ENCODE measurements at regions not wholly inside any gene's neighbourhood (a gene's known extent, or its start where the extent isn't known, plus 50 kb on each side); places are given as distances from the start of the nearest gene placed in this dataset.

DNA sequence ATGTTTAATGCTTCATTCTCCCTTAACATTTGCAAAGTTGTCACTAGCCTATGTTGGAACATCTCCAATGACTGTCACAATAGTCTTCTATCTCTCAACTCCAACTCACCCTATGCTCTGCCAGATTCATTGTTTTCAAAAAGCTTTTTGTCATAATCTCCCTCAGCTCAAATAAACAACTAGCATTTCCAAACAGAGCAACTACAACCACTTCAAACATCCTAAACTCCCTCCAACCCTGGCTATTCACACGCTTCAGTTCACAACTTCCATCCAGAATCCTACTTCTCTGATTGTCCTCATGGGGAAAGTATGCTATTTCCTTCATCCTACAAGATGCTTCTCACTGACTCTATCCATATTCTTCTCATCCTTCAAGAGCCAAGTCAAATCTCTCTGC lies 139.2 kb upstream of the VRK2 start:
- TF ChIP-seq, protein P1, sequence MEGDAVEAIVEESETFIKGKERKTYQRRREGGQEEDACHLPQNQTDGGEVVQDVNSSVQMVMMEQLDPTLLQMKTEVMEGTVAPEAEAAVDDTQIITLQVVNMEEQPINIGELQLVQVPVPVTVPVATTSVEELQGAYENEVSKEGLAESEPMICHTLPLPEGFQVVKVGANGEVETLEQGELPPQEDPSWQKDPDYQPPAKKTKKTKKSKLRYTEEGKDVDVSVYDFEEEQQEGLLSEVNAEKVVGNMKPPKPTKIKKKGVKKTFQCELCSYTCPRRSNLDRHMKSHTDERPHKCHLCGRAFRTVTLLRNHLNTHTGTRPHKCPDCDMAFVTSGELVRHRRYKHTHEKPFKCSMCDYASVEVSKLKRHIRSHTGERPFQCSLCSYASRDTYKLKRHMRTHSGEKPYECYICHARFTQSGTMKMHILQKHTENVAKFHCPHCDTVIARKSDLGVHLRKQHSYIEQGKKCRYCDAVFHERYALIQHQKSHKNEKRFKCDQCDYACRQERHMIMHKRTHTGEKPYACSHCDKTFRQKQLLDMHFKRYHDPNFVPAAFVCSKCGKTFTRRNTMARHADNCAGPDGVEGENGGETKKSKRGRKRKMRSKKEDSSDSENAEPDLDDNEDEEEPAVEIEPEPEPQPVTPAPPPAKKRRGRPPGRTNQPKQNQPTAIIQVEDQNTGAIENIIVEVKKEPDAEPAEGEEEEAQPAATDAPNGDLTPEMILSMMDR (IDR thresholded peaks at IDR 0.05): no peak
- no peak overlapping the region for H3K4me3 ChIP-seq (ENCODE audit: low read depth in 1 of 2, low read length in 1 of 2)
- H3K36me3 ChIP-seq: no peaks in the 10 kb centered on the region
- H3K4me1 ChIP-seq (ENCODE audit: control insufficient read depth in 1 of 2, insufficient read depth in 1 of 2, low read depth in 1 of 2, low read length in 1 of 2): no peaks in the 10 kb centered on the region
- no peaks in the 10 kb centered on the region for H3K27me3 ChIP-seq
- no peaks in the 10 kb centered on the region for H3K9me3 ChIP-seq
- H3K27ac ChIP-seq: no peak overlapping the region

DNA sequence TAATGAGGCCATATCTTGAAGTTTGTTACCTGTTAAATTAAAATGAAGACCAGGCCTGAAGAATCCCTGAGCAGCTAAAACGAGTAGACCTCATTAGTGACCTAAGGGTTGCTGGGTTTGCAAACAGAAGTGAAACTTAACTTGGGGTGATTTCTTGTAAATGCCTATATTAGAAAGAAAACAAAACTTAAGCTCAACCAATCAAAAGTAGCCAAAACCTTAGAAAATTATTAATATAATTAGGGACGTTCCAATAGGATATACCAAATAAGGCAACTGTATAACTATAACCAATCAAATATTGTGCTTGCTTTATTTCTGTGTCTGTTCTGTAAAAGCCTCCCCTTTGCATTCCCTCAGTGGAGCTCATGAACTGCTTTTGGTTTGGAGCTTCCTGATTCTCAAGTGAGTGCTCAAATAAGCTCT lies 137.9 kb upstream of the VRK2 start:
- no peaks in the 10 kb centered on the region for H3K27me3 ChIP-seq
- H3K27ac ChIP-seq: no peak overlapping the region
- TF ChIP-seq, protein P1 (IDR thresholded peaks at IDR 0.05): no peak
- H3K36me3 ChIP-seq: no peaks in the 10 kb centered on the region
- no peaks in the 10 kb centered on the region for H3K4me1 ChIP-seq (ENCODE audit: control insufficient read depth in 1 of 2, insufficient read depth in 1 of 2, low read depth in 1 of 2, low read length in 1 of 2)
- H3K9me3 ChIP-seq: no peaks in the 10 kb centered on the region
- no peak overlapping the region for H3K4me3 ChIP-seq (ENCODE audit: low read depth in 1 of 2, low read length in 1 of 2)

DNA sequence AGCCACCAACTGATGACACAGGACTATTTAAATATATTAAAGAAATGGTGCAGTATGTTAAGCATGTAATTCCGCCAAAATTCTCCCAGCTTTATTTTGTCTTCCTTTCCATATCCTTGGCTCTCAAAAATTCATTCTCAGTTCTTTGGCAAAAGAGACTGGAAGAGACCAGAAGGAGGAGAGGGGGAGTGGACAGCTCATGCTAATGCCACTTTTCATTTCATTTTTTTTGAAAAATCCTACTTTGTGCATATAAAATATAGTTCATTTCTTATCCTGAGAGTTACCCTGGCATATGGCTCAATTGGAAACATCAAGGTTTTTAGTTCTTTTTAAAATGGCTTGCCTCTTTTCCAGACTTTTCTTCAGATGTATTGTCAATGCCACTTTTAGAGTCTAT lies 128.5 kb upstream of the VRK2 start:
- TF ChIP-seq, protein P1 (IDR thresholded peaks at IDR 0.05): no peak
- Histone ChIP-seq H3K4me3 (ENCODE audit: low read depth in 1 of 2, low read length in 1 of 2) (no peak overlapping the region), H3K36me3 (no peaks in the 10 kb centered on the region), H3K4me1 (ENCODE audit: control insufficient read depth in 1 of 2, insufficient read depth in 1 of 2, low read depth in 1 of 2, low read length in 1 of 2) (no peaks in the 10 kb centered on the region), H3K27ac (no peak overlapping the region), H3K27me3 (no peaks in the 10 kb centered on the region), H3K9me3 (no peaks in the 10 kb centered on the region)

DNA sequence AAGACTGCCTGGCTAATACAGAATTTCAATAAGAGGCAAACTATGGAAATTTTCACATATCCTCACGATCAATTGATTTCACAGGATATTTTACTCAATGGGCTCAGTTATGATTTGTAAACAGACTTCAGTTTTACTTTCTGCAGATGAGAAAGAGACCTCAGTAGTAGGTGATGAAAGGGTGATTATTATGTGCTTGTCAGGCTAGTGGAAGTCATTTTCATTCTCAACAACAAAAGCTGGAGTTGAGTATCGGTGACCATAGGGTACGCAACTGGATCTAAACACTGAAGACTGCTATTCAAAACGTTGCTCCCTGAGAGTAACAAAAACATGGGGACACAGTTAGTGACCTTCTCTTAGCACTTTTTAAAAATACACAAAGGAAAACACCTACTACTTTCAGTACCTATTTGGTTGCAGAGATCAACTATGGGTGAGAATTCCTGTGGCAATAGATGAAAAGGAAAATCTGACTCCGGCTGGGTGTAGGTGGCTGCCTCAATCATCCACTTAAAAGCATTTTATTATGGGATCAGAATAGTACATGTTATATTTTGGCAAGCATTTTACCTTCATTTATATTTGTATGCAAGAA lies 126.2 kb upstream of the VRK2 start:
- no peaks in the 10 kb centered on the region for H3K9me3 ChIP-seq
- TF ChIP-seq, protein P1 (IDR thresholded peaks at IDR 0.05): no peak
- no peak overlapping the region for H3K27ac ChIP-seq
- no peaks in the 10 kb centered on the region for H3K36me3 ChIP-seq
- H3K4me1 ChIP-seq (ENCODE audit: control insufficient read depth in 1 of 2, insufficient read depth in 1 of 2, low read depth in 1 of 2, low read length in 1 of 2): no peaks in the 10 kb centered on the region
- no peak overlapping the region for H3K4me3 ChIP-seq (ENCODE audit: low read depth in 1 of 2, low read length in 1 of 2)
- no peaks in the 10 kb centered on the region for H3K27me3 ChIP-seq

DNA sequence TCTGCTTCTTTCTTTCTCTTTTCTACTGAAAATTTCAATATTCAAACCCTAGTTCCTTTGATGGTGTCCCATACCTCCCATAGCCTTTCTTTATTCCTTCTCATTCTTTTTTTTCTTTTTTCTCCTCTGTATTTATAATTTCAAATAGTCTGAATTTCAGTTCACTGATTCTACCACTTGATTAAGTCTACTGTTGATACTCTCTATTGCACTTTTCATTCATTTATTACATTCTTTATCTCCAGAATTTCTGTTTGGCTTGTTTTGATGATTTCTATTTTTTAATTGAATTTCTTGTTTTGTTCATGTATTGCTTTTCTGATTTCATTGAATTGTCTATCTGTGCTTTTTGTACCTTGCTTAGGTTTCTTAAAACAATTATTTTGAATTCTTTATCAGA lies 111.9 kb upstream of the VRK2 start:
- H3K36me3 ChIP-seq: no peaks in the 10 kb centered on the region
- no peak overlapping the region for H3K4me3 ChIP-seq (ENCODE audit: low read depth in 1 of 2, low read length in 1 of 2)
- no peaks in the 10 kb centered on the region for H3K4me1 ChIP-seq (ENCODE audit: control insufficient read depth in 1 of 2, insufficient read depth in 1 of 2, low read depth in 1 of 2, low read length in 1 of 2)
- H3K9me3 ChIP-seq: no peaks in the 10 kb centered on the region
- TF ChIP-seq, protein P1 (IDR thresholded peaks at IDR 0.05): no peak
- H3K27ac ChIP-seq: no peak overlapping the region
- H3K27me3 ChIP-seq: no peaks in the 10 kb centered on the region

DNA sequence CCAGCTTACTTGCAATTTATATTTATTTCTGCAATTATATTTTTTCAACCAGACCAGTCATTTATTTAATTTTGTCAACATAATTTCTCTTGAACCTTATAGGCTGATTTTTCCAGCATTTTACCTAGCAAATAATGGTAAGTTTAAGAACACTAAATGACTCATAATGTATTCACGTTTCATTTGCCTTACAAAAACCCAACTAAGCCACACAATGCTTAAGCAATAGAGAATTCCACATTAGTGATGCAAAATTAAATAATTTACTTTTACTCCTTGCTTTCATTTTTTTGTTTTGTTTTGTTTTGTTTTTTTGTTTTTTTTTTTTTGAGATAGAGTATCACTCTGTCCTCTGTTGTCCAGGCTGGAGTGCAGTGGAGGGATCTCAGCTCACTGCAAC lies 110.4 kb upstream of the VRK2 start:
- H3K27ac ChIP-seq: no peak overlapping the region
- no peaks in the 10 kb centered on the region for H3K27me3 ChIP-seq
- no peaks in the 10 kb centered on the region for H3K36me3 ChIP-seq
- TF ChIP-seq, protein P1 (IDR thresholded peaks at IDR 0.05): no peak
- H3K9me3 ChIP-seq: no peaks in the 10 kb centered on the region
- no peak overlapping the region for H3K4me3 ChIP-seq (ENCODE audit: low read depth in 1 of 2, low read length in 1 of 2)
- H3K4me1 ChIP-seq (ENCODE audit: control insufficient read depth in 1 of 2, insufficient read depth in 1 of 2, low read depth in 1 of 2, low read length in 1 of 2): no peaks in the 10 kb centered on the region

All from neutrophil (primary cell).